ENCODE measurements at regions not wholly inside any gene's neighbourhood (a gene's known extent, or its start where the extent isn't known, plus 50 kb on each side); places are given as distances from the start of the nearest gene placed in this dataset.

DNA sequence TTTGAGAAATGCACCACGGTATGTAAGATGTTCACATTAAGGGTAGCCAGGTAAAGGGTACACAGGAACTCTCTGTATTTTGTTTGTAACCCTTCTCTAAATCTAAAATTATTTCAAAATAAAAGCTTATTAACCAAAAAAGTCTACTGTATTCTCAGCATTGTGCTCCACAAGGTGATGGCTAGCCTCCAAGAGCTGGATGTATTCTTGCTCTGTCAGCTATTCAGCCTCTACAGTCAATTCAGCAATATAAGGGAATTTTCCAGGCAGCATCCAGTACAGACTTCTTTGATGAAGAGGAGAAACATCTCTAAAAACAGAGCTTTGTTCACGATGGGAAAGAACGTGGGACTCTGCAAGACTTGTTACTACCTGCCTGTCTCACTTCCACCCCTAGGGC lies 63.5 kb upstream of the MAOA start (continued):
- TF ChIP-seq SAP30 (IDR thresholded peaks at IDR 0.05; ENCODE audit: insufficient read depth, insufficient replicate concordance, low read length) (no peak), HDAC2 (IDR thresholded peaks at IDR 0.05; ENCODE audit: borderline replicate concordance in 1 of 2, low read depth in 2 of 2, low read length in 2 of 2) (no peak), CREB1 (IDR thresholded peaks at IDR 0.05) (no peak), TCF12 (IDR thresholded peaks at IDR 0.05; ENCODE audit: low read depth, low read length) (no peak), USF2 (IDR thresholded peaks at IDR 0.05; ENCODE audit: low read length) (no peak), KDM4A (IDR thresholded peaks at IDR 0.05; ENCODE audit: low read depth, low read length, severe bottlenecking) (no peak), SIX5 (IDR thresholded peaks at IDR 0.05; ENCODE audit: low read depth, low read length) (no peak), RNF2 (IDR thresholded peaks at IDR 0.05; ENCODE audit: borderline replicate concordance, low read depth, low read length, missing control alignments, poor library complexity, severe bottlenecking) (no peak), SIN3A (conservative IDR thresholded peaks at IDR 0.05 in 1 of 2, IDR thresholded peaks at IDR 0.05 in 1 of 2; ENCODE audit: low read depth in 1 of 2, low read length in 2 of 2) (no peak)
